Transverse colon (tissue), 4 donors: ENCODE measurements at regions not wholly inside any gene's neighbourhood (a gene's known extent, or its start where the extent isn't known, plus 50 kb on each side); places are given as distances from the start of the nearest gene placed in this dataset.

Experiments
- DNase-seq: peaks from one replicate; pipeline ENCODE4 v3.0.0-alpha.2; 2019
- H3K27ac ChIP-seq, 4 donors: fragments of 200-600 bp; sonication (generic); 2 replicates each; pipeline ENCODE4 v1.5.1; 2016 to 2018; ENCODE audit warnings: inconsistent platforms in 4 of 4
- H3K27me3 ChIP-seq: fragments of 200-600 bp; sonication (generic); 2 replicates; pipeline ENCODE4 v1.5.1; 2017; ENCODE audit warnings: inconsistent platforms
- H3K36me3 ChIP-seq, 4 donors: fragments of 200-600 bp; sonication (generic); 2 replicates each; pipeline ENCODE4 v1.5.1; 2017 to 2019; ENCODE audit warnings: inconsistent platforms in 4 of 4
- H3K4me1 ChIP-seq, 4 donors: fragments of 200-600 bp; sonication (generic); 2 replicates each; pipeline ENCODE4 v1.5.1; 2017 to 2020; ENCODE audit warnings: inconsistent platforms in 4 of 4
- H3K4me3 ChIP-seq, 4 donors: fragments of 200-600 bp; sonication (generic); 1 replicate in 1 of 4; 2 replicates in 3 of 4; pipeline versions ENCODE4 v1.5.1 to v1.6.1; 2017 to 2019; ENCODE audit warnings: inconsistent platforms in 4 of 4
- H3K9me3 ChIP-seq, 2 donors: fragments of 200-600 bp; sonication (generic); 2 replicates each; pipeline ENCODE4 v1.5.1; 2017 to 2019; ENCODE audit warnings: inconsistent platforms in 2 of 2
- EP300 ChIP-seq: sonication (generic); formaldehyde crosslinking; IDR thresholded peaks from one replicate; pipeline ENCODE4 v1.6.1; 2017; ENCODE audit warnings: antibody characterized with exemption, low read depth
- POLR2A ChIP-seq: fragments of 450-650 bp; IDR thresholded peaks from one replicate; pipeline ENCODE4 v1.6.1; 2016; ENCODE audit warnings: antibody characterized with exemption, mild to moderate bottlenecking, moderate library complexity
- POLR2AphosphoS5 ChIP-seq, 3 donors: sonication (generic); formaldehyde crosslinking; IDR thresholded peaks; one replicate each; pipeline ENCODE4 v1.6.1; 2016; ENCODE audit warnings: antibody characterized with exemption in 3 of 3
- WGBS, 2 donors: methylation state at CpG; one replicate each; pipeline ENCODE4 v1.1.5; 2018; ENCODE audit warnings: low coverage in 1 of 2; 5-methylcytosine and 5-hydroxymethylcytosine counted together
- in situ Hi-C, 4 donors: fragments of 200-750 bp; cut with MboI; loops; one replicate each; pipeline versions ENCODE4 v1.15.0 to v1.15.1; 2017; ENCODE audit warnings: low sequenced_read_pairs in 3 of 4, low pct_ligation_motif_present in 1 of 4, low pct_unique_long_range_greater_than_20kb in 1 of 4
- intact Hi-C: fragments of 100-400 bp; cut with DNase I; formaldehyde crosslinking; loops from one replicate; pipeline ENCODE4 v1.15.1; 2023; ENCODE audit warnings: low total_unique reads
- TF ChIP-seq, protein P1 (sequence below), 5 experiments: fragments of 200-600 bp in 3 of 5; fragments of 450-650 bp in 2 of 5; sonication (generic) in 3 of 5; IDR thresholded peaks; 1 replicate in 2 of 5; 2 replicates in 3 of 5; pipeline ENCODE4 v1.5.1; 2016 to 2017; ENCODE audit warnings: antibody characterized with exemption in 5 of 5, inconsistent platforms in 3 of 5, mild to moderate bottlenecking in 2 of 5, moderate library complexity in 1 of 5

DNA sequence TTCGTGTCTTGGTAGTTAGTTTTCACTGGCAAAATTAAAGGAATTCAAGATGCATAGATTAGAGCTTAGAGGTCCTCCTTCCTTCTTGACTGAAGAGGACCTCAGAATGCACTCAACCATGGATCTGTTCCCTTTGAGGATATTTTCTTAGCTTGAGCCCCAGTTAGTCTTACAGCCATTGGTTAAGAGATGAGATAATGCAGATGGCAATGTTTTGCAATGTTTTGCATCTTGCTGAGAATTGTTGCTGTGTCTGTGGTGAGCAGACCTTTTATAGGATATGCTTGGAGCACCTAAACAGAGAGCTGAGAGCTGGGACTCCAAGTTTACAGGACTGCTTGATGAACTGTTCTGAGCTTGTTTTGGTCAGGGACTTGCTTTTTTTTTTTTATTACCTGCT, 107.5 kb downstream of the TMEM170B start:
- intact Hi-C loops, result no loop called here

DNA sequence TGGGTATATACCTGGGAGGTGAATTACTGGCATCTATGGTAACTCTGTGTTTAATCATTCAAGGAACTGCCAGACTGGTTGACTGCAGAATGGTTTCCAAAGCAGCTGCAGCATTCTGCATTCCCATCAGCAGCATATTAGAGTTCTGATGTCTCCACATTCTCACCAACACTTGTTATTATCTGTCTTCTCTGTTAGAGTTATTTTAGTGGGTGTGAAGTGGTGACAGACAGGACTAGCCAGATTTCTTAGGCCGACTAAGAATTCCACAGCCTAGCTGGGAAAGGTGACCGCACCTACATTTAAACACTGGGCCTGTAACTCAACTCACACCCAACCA, 110.9 kb downstream of the TMEM170B start:
- H3K4me1 ChIP-seq, result no peaks in the 10 kb centered on the region
- no peak for DNase-seq
- in situ Hi-C loops (loop anchor here in 2 of 4 donors (25.0 kb wide), 1 partner anchor 964 kb away; no protein-coding TSS in a partner anchor), intact Hi-C loops (no loop called here)
- H3K27ac ChIP-seq, result no peak overlapping the region
- H3K4me3 ChIP-seq, result no peak overlapping the region
- H3K36me3 ChIP-seq, result no peaks in the 10 kb centered on the region
- H3K9me3 ChIP-seq, result no peaks in the 10 kb centered on the region
- TF ChIP-seq POLR2A (no peak), EP300 (no peak), POLR2AphosphoS5 (IDR thresholded peaks at IDR 0.05) (no peak)
- TF ChIP-seq, protein P1, sequence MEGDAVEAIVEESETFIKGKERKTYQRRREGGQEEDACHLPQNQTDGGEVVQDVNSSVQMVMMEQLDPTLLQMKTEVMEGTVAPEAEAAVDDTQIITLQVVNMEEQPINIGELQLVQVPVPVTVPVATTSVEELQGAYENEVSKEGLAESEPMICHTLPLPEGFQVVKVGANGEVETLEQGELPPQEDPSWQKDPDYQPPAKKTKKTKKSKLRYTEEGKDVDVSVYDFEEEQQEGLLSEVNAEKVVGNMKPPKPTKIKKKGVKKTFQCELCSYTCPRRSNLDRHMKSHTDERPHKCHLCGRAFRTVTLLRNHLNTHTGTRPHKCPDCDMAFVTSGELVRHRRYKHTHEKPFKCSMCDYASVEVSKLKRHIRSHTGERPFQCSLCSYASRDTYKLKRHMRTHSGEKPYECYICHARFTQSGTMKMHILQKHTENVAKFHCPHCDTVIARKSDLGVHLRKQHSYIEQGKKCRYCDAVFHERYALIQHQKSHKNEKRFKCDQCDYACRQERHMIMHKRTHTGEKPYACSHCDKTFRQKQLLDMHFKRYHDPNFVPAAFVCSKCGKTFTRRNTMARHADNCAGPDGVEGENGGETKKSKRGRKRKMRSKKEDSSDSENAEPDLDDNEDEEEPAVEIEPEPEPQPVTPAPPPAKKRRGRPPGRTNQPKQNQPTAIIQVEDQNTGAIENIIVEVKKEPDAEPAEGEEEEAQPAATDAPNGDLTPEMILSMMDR (IDR thresholded peaks at IDR 0.05), result no peak
- no peaks in the 10 kb centered on the region for H3K27me3 ChIP-seq
- 66% methylated on average over 2 of the region's 2 CpGs; no CpG with 5 or more reads in 1 of the 2 donors for WGBS, 2 donors

More for the DNA sequence above, 107.5 kb downstream of the TMEM170B start:
- no peaks in the 10 kb centered on the region for H3K36me3 ChIP-seq
- in situ Hi-C loops, result loop anchor here in 2 of 4 donors (25.0 kb wide), 1 partner anchor 967 kb away; no protein-coding TSS in a partner anchor
- H3K27ac ChIP-seq, result peak overlapping the region in 1 of 4 donors; percentile 11
- no peak overlapping the region for H3K4me3 ChIP-seq
- no peaks in the 10 kb centered on the region for H3K9me3 ChIP-seq
- TF ChIP-seq, protein P1 (IDR thresholded peaks at IDR 0.05), result no peak
- TF ChIP-seq EP300 (no peak), POLR2A (no peak)
- DNase-seq, result no peak
- H3K27me3 ChIP-seq, result no peaks in the 10 kb centered on the region
- WGBS, 2 donors, result 60 to 67% methylated on average over 1 of the region's 1 CpG
- H3K4me1 ChIP-seq, result no peaks in the 10 kb centered on the region

DNA sequence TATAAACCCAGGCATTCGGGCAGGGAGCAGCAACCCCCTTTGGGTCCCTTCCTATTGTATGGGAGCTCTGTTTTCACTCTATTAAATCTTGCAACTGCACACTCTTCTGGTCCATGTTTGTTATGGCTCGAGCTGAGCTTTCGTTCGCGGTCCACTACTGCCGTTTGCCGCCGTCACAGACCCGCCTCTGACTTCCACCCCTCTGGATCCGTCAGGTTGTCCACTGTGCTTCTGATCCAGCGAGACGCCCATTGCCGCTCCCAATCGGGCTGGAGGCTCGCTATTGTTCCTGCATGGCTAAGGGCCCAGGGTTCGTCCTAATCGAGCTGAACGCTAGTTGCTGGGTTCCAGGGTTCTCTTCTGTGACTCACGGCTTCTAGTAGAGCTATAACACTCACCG, 111.3 kb downstream of the TMEM170B start:
- no peak for DNase-seq
- no peaks in the 10 kb centered on the region for H3K36me3 ChIP-seq
- intact Hi-C loops, result no loop called here

DNA sequence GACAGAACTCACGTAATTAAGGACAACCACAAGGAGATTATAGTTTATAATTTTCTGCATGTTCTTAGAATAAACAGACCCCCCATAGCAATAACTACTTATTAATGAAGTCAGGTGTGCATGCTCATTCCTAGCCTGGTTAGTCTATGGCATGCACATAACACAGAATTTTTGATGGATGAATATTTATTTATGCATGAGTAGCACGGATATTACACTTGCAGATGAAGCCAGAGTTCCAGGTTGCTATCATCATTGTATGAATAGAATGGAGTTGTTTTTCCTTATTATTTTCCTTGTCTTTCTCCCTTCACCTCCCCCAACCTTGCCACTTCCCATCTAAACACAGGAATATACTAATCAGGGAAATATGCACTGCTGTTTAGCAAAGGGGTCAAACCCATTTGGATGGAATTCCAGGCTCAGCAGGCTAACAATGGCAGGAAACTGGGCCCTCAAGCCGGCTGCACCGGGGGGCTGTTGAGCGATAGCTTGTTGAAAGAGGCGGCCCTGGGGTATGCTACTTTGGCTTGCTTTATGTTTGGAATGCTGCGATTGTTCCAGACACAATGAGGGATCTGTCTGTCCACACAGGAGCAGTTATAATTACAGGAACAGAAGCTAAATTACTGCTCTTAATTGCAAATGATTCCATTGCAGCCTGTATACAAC, 112.6 kb downstream of the TMEM170B start:
- TF ChIP-seq POLR2AphosphoS5 (IDR thresholded peaks at IDR 0.05) (peak in 1 of 3 donors; percentile 14), EP300 (no peak), POLR2A (no peak)
- TF ChIP-seq, protein P1 (IDR thresholded peaks at IDR 0.05), result no peak
- intact Hi-C loops, result no loop called here
- no peaks in the 10 kb centered on the region for H3K27me3 ChIP-seq
- no peak for DNase-seq
- no peak overlapping the region for H3K4me3 ChIP-seq
- no peaks in the 10 kb centered on the region for H3K36me3 ChIP-seq
- in situ Hi-C loops, result loop anchor here (10.0 to 25.0 kb wide), 3 partner anchors 585 to 962 kb away; no protein-coding TSS in a partner anchor
- peaks cover 0 to 5% (median 1%) of the 10 kb centered on the region in 4 donors for H3K4me1 ChIP-seq
- H3K9me3 ChIP-seq, result no peaks in the 10 kb centered on the region
- 76 to 80% methylated on average over 6 to 7 of the region's 7 CpGs for WGBS, 2 donors
- H3K27ac ChIP-seq, result no peak overlapping the region

More for the DNA sequence above, 111.3 kb downstream of the TMEM170B start:
- in situ Hi-C loops, result loop anchor here in 2 of 4 donors (25.0 kb wide), 1 partner anchor 963 kb away; no protein-coding TSS in a partner anchor
- 93 to 96% methylated on average over 8 to 20 of the region's 20 CpGs for WGBS, 2 donors
- no peaks in the 10 kb centered on the region for H3K4me1 ChIP-seq
- H3K27me3 ChIP-seq, result no peaks in the 10 kb centered on the region
- H3K27ac ChIP-seq, result no peak overlapping the region
- H3K4me3 ChIP-seq, result no peak overlapping the region
- TF ChIP-seq, protein P1 (IDR thresholded peaks at IDR 0.05), result no peak
- no peak for TF ChIP-seq POLR2AphosphoS5 (IDR thresholded peaks at IDR 0.05)
- TF ChIP-seq POLR2A, result no peak
- no peak for TF ChIP-seq EP300
- no peaks in the 10 kb centered on the region for H3K9me3 ChIP-seq
